ENCODE measurements at regions not wholly inside any gene's neighbourhood (a gene's known extent, or its start where the extent isn't known, plus 50 kb on each side); places are given as distances from the start of the nearest gene placed in this dataset.

DNA sequence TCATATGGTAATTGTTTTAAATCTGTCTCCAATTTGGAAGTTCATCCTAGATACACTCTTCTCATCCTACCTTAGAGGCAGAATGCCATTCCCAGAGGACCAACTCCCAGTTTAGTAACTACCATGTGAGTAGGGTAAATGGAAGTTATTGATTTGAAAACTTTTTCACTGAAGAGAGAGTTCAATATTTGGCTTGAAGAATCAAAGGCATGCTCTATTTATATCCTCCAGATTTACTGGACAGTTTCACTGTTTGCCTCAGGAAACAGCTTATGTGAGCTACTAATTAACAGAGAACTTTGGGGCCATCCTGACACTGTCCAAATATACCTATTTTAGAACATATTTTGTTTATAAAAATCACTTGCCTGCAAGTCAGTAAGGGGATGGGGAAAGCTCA lies 607.2 kb upstream of the GYPC start:
- no peak for TF ChIP-seq SUZ12 (IDR thresholded peaks at IDR 0.05; ENCODE audit: extremely low read depth, insufficient read depth, insufficient read length)
- no peak for TF ChIP-seq YY1 (IDR thresholded peaks at IDR 0.05; ENCODE audit: insufficient read depth, insufficient read length)
- TF ChIP-seq ZNF274 (IDR thresholded peaks at IDR 0.05; ENCODE audit: low read depth, low read length), result no peak
